NCI-H2196 treated with DMSO at 0.1 percent for 48 hours (cell line): ENCODE measurements at regions not wholly inside any gene's neighbourhood (a gene's known extent, or its start where the extent isn't known, plus 50 kb on each side); places are given as distances from the start of the nearest gene placed in this dataset.
"Not testable (repeated sequence)": the region's sequence is repeated elsewhere in the genome, so short reads cannot be mapped to it uniquely, and the experiment has no call there.

Experiments
- DNase-seq: peaks from one replicate; lab custom pipeline; 2025; ENCODE audit not compliant: unreplicated experiment; lab: John Stamatoyannopoulos, UW

DNA sequence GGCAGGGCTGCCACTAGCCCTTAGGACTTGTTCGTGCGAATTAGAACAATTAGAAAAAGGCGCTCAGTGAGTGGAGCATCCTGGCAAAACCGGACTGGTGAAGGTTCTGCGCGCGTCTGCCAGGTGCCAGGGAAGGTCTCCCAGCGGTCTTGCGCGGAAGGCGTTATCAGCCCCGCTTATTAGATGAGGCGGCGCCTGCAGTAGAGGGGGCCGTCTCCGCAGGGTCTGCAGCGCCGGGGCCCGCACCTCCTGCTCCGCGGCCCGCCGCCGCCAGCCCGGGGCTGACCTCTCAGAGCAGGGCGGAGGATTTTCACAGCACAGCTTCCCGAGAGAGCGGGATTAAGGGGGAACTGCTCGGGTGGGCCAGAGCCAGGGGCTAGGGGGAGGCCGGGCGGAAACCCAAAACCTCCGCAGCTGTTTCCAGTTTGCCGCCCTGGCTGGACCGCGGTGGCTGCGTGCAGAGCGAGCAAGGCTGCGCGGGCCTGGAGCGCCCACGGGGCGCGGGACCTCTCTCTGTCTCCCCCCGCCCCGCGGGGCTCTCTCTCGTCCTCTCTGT is 155.2 kb downstream of the FOXD2 start:
- no peak for DNase-seq

GRCh38 chr1:47593598-47594285 is 155.9 kb downstream of the FOXD2 start:
- no peak for DNase-seq

DNA sequence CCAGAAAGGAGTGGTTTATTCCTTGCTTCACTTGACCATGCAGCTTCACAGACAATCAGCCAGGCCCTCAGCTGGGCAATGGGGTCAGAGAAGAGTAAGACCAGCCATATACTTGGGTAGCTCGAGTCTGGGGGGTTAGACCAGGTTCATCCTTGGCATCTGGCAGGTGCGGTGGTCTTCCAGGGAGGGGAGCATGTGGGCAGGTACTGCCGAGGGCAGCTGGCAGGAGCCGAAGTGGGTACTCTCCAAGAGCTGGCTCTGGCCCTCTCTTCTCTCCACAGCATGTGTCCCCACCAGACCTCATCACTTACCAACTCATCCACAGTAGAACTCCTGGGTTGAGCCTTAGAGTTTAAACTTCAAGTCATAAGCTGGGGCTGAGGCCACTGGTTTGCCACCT is 156.8 kb downstream of the FOXD2 start:
- no peak for DNase-seq

GRCh38 chr1:47596328-47596727 is 158.5 kb downstream of the FOXD2 start:
- no peak for DNase-seq

- no peak for DNase-seq
Measured at GRCh38 chr1:47598357-47598756, 160.5 kb downstream of the FOXD2 start.

DNA sequence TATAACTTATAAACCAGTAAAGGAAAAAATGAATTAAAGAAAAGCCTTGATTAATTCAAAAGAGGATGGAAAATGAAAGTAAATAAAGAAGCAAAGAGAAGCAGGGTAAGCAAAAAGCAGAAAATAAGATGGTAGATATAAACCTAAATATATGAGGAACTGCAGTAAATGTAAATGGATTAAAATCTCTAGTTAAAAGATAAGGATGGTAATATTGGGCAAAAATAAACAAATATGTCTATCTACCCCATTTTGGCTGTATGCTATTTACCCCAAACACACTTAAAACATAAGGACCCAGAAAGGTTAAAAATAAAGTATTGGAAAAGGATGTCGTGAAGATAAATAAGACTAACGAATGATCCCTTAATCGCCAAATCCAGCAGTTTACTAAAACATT is 161.9 kb downstream of the FOXD2 start:
- DNase-seq = no peak

GRCh38 chr1:47602491-47602890 is 164.6 kb downstream of the FOXD2 start:
- DNase-seq = not testable (repeated sequence)

DNA sequence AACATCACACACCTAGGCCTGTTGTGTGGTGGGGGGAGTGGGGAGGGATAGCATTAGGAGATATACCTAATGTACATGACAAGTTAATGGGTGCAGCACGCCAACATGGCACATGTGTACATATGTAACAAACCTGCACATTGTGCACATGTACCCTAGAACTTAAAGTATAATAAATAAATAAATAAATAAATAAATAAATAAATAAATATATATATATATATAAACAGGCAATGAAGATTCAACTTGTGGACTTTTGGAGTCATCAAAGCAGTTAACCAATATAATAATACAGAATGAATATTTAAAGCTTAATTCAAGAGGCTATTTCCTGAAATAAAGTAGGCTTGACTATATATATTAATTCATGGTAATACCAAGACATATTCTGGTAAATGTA is 167.0 kb downstream of the FOXD2 start:
- DNase-seq = not testable (repeated sequence)

- no peak for DNase-seq
Measured at GRCh38 chr1:47608296-47608875, 170.5 kb downstream of the FOXD2 start.

GRCh38 chr1:47611992-47612391 is 174.1 kb downstream of the FOXD2 start:
- no peak for DNase-seq

DNA sequence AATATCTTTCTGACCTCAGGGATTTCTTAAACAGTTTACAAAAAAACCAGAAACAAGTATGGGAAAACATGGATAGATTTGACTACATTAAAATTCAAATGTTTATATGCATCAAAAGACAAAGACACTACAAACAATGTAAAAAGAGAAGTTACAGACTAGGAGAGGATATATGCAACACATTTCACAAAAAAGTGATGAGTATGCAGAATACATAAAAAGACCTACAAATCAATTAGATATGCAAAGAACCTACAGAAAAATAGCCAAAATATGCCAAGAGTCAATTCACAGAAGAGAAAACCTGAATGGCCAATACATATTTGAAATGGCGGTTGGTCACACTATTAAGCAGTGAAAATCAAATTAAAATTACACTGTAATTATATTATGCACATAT is 175.0 kb downstream of the FOXD2 start:
- no peak for DNase-seq

- DNase-seq = no peak
Measured at GRCh38 chr1:47616036-47616435, 178.2 kb downstream of the FOXD2 start.

DNA sequence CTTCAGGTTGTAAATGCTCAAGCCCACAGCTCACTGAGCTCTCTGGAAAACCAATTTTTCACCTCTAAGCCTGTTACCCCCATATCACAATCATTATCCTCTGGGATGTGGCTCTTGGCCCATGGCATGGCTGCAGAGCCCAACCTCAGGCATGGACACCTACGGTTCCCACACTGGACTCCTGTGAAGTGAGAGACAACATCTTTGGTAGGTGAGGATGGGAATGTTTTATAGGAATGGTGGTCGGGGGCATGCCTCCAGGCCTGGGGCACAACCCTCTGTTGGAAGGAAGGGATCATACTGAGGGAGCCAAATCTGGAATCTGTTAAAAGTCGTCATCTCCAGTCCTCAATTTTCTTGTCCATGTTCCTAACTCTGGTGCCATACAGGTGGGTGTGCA is 179.1 kb downstream of the FOXD2 start:
- DNase-seq = no peak

DNA sequence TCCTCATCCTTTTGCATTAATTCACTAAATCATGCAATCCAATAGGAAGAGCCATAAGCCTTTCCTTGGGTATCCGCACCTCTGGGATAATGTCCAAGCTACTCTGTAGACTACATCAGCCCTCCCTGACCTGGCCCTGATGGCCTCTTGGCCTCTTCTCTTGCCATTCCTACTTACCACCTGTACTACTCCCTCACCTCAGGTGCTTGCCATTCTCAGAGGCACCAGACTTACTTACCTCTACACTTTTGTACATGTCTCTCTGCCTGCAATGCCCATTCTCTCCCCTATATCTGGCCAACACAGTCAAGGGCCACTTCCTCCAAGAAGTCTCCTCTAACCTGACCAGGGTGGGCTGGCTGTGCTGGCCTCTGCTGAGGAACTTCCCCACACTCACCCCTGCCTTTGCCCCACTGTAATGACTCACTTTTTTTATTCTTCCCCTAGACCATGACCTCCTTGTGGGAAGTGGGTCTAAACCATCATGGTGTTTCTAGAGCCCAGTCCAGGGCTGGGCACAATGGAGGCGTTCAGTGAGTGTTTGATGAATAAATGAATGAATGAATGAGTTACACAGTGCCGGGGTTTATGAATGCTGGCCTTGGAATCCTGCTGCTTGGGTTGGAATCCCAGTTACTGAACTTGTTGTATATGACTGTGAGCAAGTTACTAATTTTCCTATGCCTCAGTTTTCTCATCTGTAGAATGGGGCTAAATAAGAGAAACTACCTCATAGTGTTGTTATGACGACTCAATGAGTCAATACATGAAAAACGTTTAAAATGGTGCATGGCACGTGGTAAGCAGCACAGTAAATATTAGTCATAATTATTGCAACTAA is 179.8 kb downstream of the FOXD2 start:
- no peak for DNase-seq

- no peak for DNase-seq
Measured at GRCh38 chr1:47618222-47618720, 180.4 kb downstream of the FOXD2 start.

DNA sequence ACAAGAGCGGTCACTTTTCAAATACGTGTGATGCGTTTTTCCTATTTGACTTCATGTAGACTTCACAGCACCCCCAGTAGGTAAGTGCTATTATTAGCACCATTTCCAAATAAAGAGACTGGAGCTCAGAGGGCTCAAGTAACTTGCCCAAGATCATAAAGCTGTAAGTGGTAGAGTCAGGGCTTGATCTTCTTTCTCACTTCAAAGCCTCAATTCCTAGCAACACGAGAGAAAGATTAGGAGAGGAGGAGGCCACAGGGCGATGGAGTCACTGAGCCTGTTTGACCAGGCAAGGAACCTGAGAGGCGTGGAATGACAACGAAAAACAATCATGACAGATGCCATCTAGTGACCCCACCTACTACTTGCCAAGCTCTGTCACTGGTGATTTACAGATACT is 181.0 kb downstream of the FOXD2 start:
- DNase-seq = no peak

GRCh38 chr1:47621483-47621882 is 183.6 kb downstream of the FOXD2 start:
- no peak for DNase-seq

DNA sequence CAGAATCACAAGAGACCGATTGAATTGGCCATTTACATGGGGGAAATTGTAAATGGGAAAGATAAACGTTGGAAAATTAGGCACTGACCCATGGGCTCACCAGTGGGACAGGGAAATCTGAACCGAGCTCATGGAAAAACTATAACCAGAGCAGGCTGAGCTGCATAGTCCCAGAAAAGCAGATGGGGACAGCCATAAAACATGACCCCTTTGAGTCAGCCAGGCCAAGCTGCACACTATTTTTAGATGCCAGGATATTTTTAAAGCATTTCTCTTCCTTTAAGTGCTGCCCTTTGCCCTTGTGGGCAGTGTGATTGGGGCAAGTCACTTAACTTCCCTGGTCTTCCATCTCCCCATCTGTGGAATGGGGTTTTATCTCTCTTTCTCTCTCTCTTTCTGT is 184.1 kb downstream of the FOXD2 start:
- no peak for DNase-seq

- no peak for DNase-seq
Measured at GRCh38 chr1:47622776-47623556, 185.1 kb downstream of the FOXD2 start.

DNA sequence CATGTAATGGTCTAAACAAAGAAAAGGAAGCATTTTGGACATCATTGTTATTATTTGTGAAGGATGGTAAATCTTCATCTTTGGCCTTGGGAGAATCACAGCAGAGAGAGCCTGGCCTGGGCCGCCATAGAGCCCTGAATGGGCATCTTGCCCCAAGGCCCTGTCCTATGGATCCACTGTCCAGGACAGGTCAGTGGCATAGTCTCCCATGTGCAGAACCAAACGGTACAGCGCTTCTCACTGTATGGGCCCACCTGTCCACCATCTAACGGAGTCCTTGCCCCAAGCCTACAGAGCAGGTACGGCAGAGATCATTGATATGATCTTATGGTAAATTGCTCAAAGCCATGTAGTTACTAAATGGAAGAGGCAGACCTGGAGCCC is 185.7 kb downstream of the FOXD2 start:
- no peak for DNase-seq

DNA sequence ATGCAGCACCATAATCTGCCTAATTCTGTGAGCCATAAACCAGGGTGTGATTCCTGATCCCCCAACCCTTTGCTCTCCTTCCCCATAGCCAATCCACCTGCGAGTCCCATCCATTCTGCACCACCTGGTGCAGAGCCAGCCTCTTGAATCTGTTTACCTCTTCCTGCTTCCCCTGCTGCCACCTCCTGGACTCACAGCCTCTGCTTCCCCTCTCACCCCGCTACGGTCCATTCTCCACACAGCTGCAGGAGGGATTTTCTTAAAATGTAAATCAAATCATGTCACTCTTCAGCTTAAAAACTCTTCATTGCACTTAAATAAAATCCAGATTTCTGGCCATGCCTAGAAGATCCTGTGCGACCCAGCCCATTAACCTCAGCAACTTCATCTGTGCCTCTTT is 186.7 kb downstream of the FOXD2 start:
- no peak for DNase-seq
